ENCODE measurements at regions not wholly inside any gene's neighbourhood (a gene's known extent, or its start where the extent isn't known, plus 50 kb on each side); places are given as distances from the start of the nearest gene placed in this dataset.

DNA sequence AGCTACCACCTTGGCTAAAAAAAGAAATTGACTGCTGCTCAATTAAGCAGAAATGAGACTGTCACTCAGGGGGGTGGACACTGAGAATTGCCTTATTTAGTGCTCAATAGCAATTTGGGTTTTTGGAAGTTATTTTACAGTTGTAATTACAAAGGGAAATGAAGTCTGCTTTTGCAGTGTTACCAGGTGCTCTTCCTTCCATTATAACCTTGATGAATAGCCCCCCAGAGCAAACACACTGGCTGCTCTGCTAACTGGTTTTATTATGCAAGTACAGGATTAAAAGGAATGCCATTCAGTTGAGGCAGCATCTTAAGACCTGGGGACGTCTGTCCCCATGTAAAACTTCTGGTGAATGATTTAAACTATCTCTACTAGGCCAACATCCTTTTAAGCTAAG is 191.0 kb downstream of the EVX1 start:
- no peak for ATAC-seq
- intact Hi-C loops (cut with micrococcal nuclease; ENCODE audit: unreplicated experiment) (no loop called here), in situ Hi-C loops (cut with HindIII; ENCODE audit: low pct_unique_long_range_greater_than_20kb, low sequenced_read_pairs) (no loop called here)
- Histone ChIP-seq H3K4me1 (ENCODE audit: control insufficient read depth, insufficient read depth, low read length) (no peaks in the 10 kb centered on the region), H3K9me3 (ENCODE audit: control insufficient read depth, insufficient read depth, low read depth, low read length) (no peaks in the 10 kb centered on the region), H3K4me3 (ENCODE audit: low read depth in 2 of 2, low read length in 2 of 2) (no peak overlapping the region), H3K27me3 (ENCODE audit: control insufficient read depth, insufficient read depth, low read length) (no peaks in the 10 kb centered on the region), H3K27ac (ENCODE audit: low read length) (no peak overlapping the region), H3K36me3 (ENCODE audit: control insufficient read depth, insufficient read depth, low read length) (no peaks in the 10 kb centered on the region)
- ChIA-PET POLR2A (no interaction called here), CTCF (no interaction called here)
- BruUV-seq (replicated peaks) = no TSS peak
- no peak for DNase-seq (ENCODE audit: low read depth, low spot score)
- no peak for TF ChIP-seq CTCF (IDR thresholded peaks at IDR 0.05)
- TF ChIP-seq POLR2AphosphoS5 (IDR thresholded peaks at IDR 0.05; ENCODE audit: low read depth, low read length) = no peak
- no peak for TF ChIP-seq REST (IDR thresholded peaks at IDR 0.05; ENCODE audit: insufficient read depth in 1 of 2, low read depth in 2 of 2, low read length in 1 of 2)
- TF ChIP-seq SIN3A (IDR thresholded peaks at IDR 0.05; ENCODE audit: borderline replicate concordance, insufficient read depth, low read depth, low read length) = no peak
- TF ChIP-seq TCF7L2 (IDR thresholded peaks at IDR 0.05; ENCODE audit: low read depth, low read length) = no peak

GRCh38 chr7:27434756-27435400 is 192.3 kb downstream of the EVX1 start:
- intact Hi-C loops (cut with micrococcal nuclease; ENCODE audit: unreplicated experiment) = no loop called here
- ATAC-seq (no peak), DNase-seq (ENCODE audit: low read depth, low spot score) (no peak)
- no peaks in the 10 kb centered on the region for H3K4me1 ChIP-seq (ENCODE audit: control insufficient read depth, insufficient read depth, low read length)
- BruUV-seq (replicated peaks) = no TSS peak
- H3K4me3 ChIP-seq (ENCODE audit: low read depth in 2 of 2, low read length in 2 of 2) = no peak overlapping the region
- no peaks in the 10 kb centered on the region for H3K9me3 ChIP-seq (ENCODE audit: control insufficient read depth, insufficient read depth, low read depth, low read length)
- CTCF ChIA-PET = no interaction called here
- no peaks in the 10 kb centered on the region for H3K27me3 ChIP-seq (ENCODE audit: control insufficient read depth, insufficient read depth, low read length)
- in situ Hi-C loops (cut with HindIII; ENCODE audit: low pct_unique_long_range_greater_than_20kb, low sequenced_read_pairs) = no loop called here
- TF ChIP-seq TCF7L2 (IDR thresholded peaks at IDR 0.05; ENCODE audit: low read depth, low read length) = no peak
- no peak for TF ChIP-seq POLR2AphosphoS5 (IDR thresholded peaks at IDR 0.05; ENCODE audit: low read depth, low read length)
- TF ChIP-seq CTCF (IDR thresholded peaks at IDR 0.05) = peak; percentile 44
- TF ChIP-seq REST (IDR thresholded peaks at IDR 0.05; ENCODE audit: insufficient read depth in 1 of 2, low read depth in 2 of 2, low read length in 1 of 2) = no peak
- POLR2A ChIA-PET = no interaction called here
- no peaks in the 10 kb centered on the region for H3K36me3 ChIP-seq (ENCODE audit: control insufficient read depth, insufficient read depth, low read length)
- H3K27ac ChIP-seq (ENCODE audit: low read length) = no peak overlapping the region
